Mucosa of stomach (tissue), 1 donor: ENCODE measurements at regions not wholly inside any gene's neighbourhood (a gene's known extent, or its start where the extent isn't known, plus 50 kb on each side); places are given as distances from the start of the nearest gene placed in this dataset.
"Not testable (repeated sequence)": the region's sequence is repeated elsewhere in the genome, so short reads cannot be mapped to it uniquely, and the experiment has no call there.

Experiments used
- H3K27me3 ChIP-seq: one replicate; pipeline ENCODE4 v1.7.0; 2013; ENCODE audit warnings: mild to moderate bottlenecking, low read length; ENCODE audit not compliant: control insufficient read depth, insufficient read depth
- H3K36me3 ChIP-seq: one replicate; pipeline ENCODE4 v1.7.0; 2013; ENCODE audit warnings: low read length; ENCODE audit not compliant: control insufficient read depth, insufficient read depth
- H3K4me1 ChIP-seq: one replicate; pipeline ENCODE4 v1.7.0; 2013; ENCODE audit warnings: mild to moderate bottlenecking, low read length; ENCODE audit not compliant: control insufficient read depth, insufficient read depth
- H3K4me3 ChIP-seq: one replicate; pipeline ENCODE4 v1.7.0; 2013; ENCODE audit warnings: low read length
- H3K9ac ChIP-seq: one replicate; pipeline ENCODE4 v1.7.0; 2013; ENCODE audit warnings: mild to moderate bottlenecking, low read length, moderate library complexity
- H3K9me3 ChIP-seq: one replicate; pipeline ENCODE4 v1.7.0; 2013; ENCODE audit warnings: mild to moderate bottlenecking, low read length, moderate library complexity; ENCODE audit not compliant: control insufficient read depth
- donor health status: Pancreatic carcinoma.

- Histone ChIP-seq H3K9ac (no peak overlapping the region), H3K4me3 (no peak overlapping the region)
Observed at GRCh38 chr3:76310089-76310488, 524.7 kb upstream of the ZNF717 start.

GRCh38 chr3:76310667-76311066, 525.3 kb upstream of the ZNF717 start:
- no peak overlapping the region for H3K4me3 ChIP-seq
- no peaks in the 10 kb centered on the region for H3K9me3 ChIP-seq
- H3K4me1 ChIP-seq: no peaks in the 10 kb centered on the region
- H3K27me3 ChIP-seq: no peaks in the 10 kb centered on the region
- no peaks in the 10 kb centered on the region for H3K36me3 ChIP-seq
- no peak overlapping the region for H3K9ac ChIP-seq

More at GRCh38 chr3:76310089-76310488, 524.7 kb upstream of the ZNF717 start:
- no peaks in the 10 kb centered on the region for H3K36me3 ChIP-seq
- no peaks in the 10 kb centered on the region for H3K27me3 ChIP-seq
- H3K4me1 ChIP-seq: no peaks in the 10 kb centered on the region
- no peaks in the 10 kb centered on the region for H3K9me3 ChIP-seq

- no peak overlapping the region for H3K4me3 ChIP-seq
- no peaks in the 10 kb centered on the region for H3K9me3 ChIP-seq
- H3K9ac ChIP-seq: no peak overlapping the region
- no peaks in the 10 kb centered on the region for H3K36me3 ChIP-seq
- no peaks in the 10 kb centered on the region for H3K27me3 ChIP-seq
- H3K4me1 ChIP-seq: no peaks in the 10 kb centered on the region
Observed at GRCh38 chr3:76311941-76312340, 526.6 kb upstream of the ZNF717 start.

GRCh38 chr3:76315906-76316305, 530.6 kb upstream of the ZNF717 start:
- H3K27me3 ChIP-seq, H3K4me3 ChIP-seq, H3K36me3 ChIP-seq, H3K4me1 ChIP-seq, H3K9ac ChIP-seq, H3K9me3 ChIP-seq: not testable (repeated sequence)

GRCh38 chr3:76321614-76322013, 536.3 kb upstream of the ZNF717 start:
- Histone ChIP-seq H3K9ac (no peak overlapping the region), H3K4me3 (no peak overlapping the region), H3K9me3 (no peaks in the 10 kb centered on the region), H3K4me1 (no peaks in the 10 kb centered on the region), H3K27me3 (no peaks in the 10 kb centered on the region), H3K36me3 (no peaks in the 10 kb centered on the region)

- no peak overlapping the region for H3K9ac ChIP-seq
- H3K4me3 ChIP-seq: no peak overlapping the region
- H3K9me3 ChIP-seq: no peaks in the 10 kb centered on the region
- H3K36me3 ChIP-seq: no peaks in the 10 kb centered on the region
- H3K27me3 ChIP-seq: no peaks in the 10 kb centered on the region
- H3K4me1 ChIP-seq: no peaks in the 10 kb centered on the region
Observed at GRCh38 chr3:76324101-76324500, 538.8 kb upstream of the ZNF717 start.

GRCh38 chr3:76345878-76346277, 560.5 kb upstream of the ZNF717 start:
- Histone ChIP-seq H3K9ac (no peak overlapping the region), H3K4me3 (no peak overlapping the region), H3K9me3 (no peaks in the 10 kb centered on the region), H3K27me3 (no peaks in the 10 kb centered on the region), H3K4me1 (no peaks in the 10 kb centered on the region), H3K36me3 (no peaks in the 10 kb centered on the region)

GRCh38 chr3:76346690-76347089, 561.3 kb upstream of the ZNF717 start:
- Histone ChIP-seq H3K9me3 (no peaks in the 10 kb centered on the region), H3K36me3 (no peaks in the 10 kb centered on the region), H3K4me1 (no peaks in the 10 kb centered on the region), H3K27me3 (no peaks in the 10 kb centered on the region), H3K4me3 (no peak overlapping the region), H3K9ac (no peak overlapping the region)

- no peak overlapping the region for H3K9ac ChIP-seq
- no peaks in the 10 kb centered on the region for H3K9me3 ChIP-seq
- H3K4me1 ChIP-seq: no peaks in the 10 kb centered on the region
- no peak overlapping the region for H3K4me3 ChIP-seq
- H3K27me3 ChIP-seq: no peaks in the 10 kb centered on the region
- H3K36me3 ChIP-seq: no peaks in the 10 kb centered on the region
Observed at GRCh38 chr3:76349715-76350480, 564.5 kb upstream of the ZNF717 start.

- Histone ChIP-seq H3K27me3 (no peaks in the 10 kb centered on the region), H3K4me3 (no peak overlapping the region)
Observed at GRCh38 chr3:76352051-76352450, 566.7 kb upstream of the ZNF717 start.

GRCh38 chr3:76352511-76353284, 567.3 kb upstream of the ZNF717 start:
- no peak overlapping the region for H3K9ac ChIP-seq

More at GRCh38 chr3:76352051-76352450, 566.7 kb upstream of the ZNF717 start:
- H3K4me1 ChIP-seq: no peaks in the 10 kb centered on the region
- no peak overlapping the region for H3K9ac ChIP-seq
- no peaks in the 10 kb centered on the region for H3K9me3 ChIP-seq
- no peaks in the 10 kb centered on the region for H3K36me3 ChIP-seq

GRCh38 chr3:76353683-76354082, 568.3 kb upstream of the ZNF717 start:
- Histone ChIP-seq H3K27me3 (no peaks in the 10 kb centered on the region), H3K9ac (no peak overlapping the region), H3K36me3 (no peaks in the 10 kb centered on the region), H3K4me1 (no peaks in the 10 kb centered on the region), H3K4me3 (no peak overlapping the region), H3K9me3 (no peaks in the 10 kb centered on the region)

More at GRCh38 chr3:76352511-76353284, 567.3 kb upstream of the ZNF717 start:
- no peaks in the 10 kb centered on the region for H3K4me1 ChIP-seq
- no peaks in the 10 kb centered on the region for H3K9me3 ChIP-seq
- no peaks in the 10 kb centered on the region for H3K36me3 ChIP-seq
- no peaks in the 10 kb centered on the region for H3K27me3 ChIP-seq
- no peak overlapping the region for H3K4me3 ChIP-seq
